B cell (primary cell): ENCODE measurements at regions not wholly inside any gene's neighbourhood (a gene's known extent, or its start where the extent isn't known, plus 50 kb on each side); places are given as distances from the start of the nearest gene placed in this dataset.

Source experiments
- CTCF ChIP-seq: fragments of 200-600 bp; IDR thresholded peaks from one replicate; pipeline ENCODE4 v1.8.0; 2022; ENCODE audit warnings: antibody characterized with exemption, mild to moderate bottlenecking
- EZH2 ChIP-seq: IDR thresholded peaks from 2 replicates; pipeline ENCODE4 v1.6.1; 2012; ENCODE audit warnings: borderline replicate concordance, low read depth, mild to moderate bottlenecking, moderate library complexity, low read length; ENCODE audit not compliant: insufficient read depth, poor library complexity, severe bottlenecking

DNA sequence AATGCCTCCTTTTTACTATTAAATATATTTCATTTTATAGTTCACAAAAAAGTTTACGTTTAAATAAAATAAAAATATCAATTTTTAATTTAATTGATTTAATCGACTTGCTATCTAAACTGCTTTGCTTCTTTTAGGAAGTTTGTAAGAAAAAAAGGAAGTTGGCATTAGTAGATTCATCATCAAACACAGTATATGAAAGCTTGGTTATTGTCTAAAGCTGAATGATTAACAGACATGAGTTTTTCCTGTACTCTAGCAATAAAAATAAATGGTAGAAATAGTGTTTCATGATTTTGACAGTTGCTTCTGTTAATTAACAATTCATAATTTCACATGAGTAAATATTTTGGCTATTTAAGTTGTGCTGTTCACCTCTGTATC lies 1285.5 kb upstream of the GJE1 start:
- TF ChIP-seq CTCF (no peak), EZH2 (no peak)
